Lung (tissue), 11 donors: ENCODE measurements at regions not wholly inside any gene's neighbourhood (a gene's known extent, or its start where the extent isn't known, plus 50 kb on each side); places are given as distances from the start of the nearest gene placed in this dataset.

ENCODE experiments used
- ATAC-seq: fragments of 200-7000 bp; cut with Tn5 transposase; one replicate; pipeline ENCODE4 v1.9.1; 2020; ENCODE audit warnings: moderate number of reproducible peaks; ENCODE audit not compliant: insufficient read depth, low FRiP score
- DNase-seq, 3 donors: peaks; one replicate each; pipeline ENCODE4 v3.0.0-alpha.2; 2013 to 2017
- H3K27ac ChIP-seq, 2 donors: one replicate each; pipeline ENCODE4 v1.5.1; 2013; ENCODE audit warnings: mild to moderate bottlenecking in 2 of 2, moderate library complexity in 2 of 2, control low read depth in 1 of 2, inconsistent platforms in 1 of 2, low read depth in 1 of 2, low read length in 1 of 2
- H3K27me3 ChIP-seq, 3 donors: one replicate each; pipeline ENCODE4 v1.5.1; 2013; ENCODE audit warnings: low read length in 2 of 3; ENCODE audit not compliant: control insufficient read depth in 3 of 3, insufficient read depth in 3 of 3
- H3K36me3 ChIP-seq, 4 donors: one replicate each; pipeline ENCODE4 v1.5.1; 2013; ENCODE audit warnings: low read length in 4 of 4, mild to moderate bottlenecking in 1 of 4, moderate library complexity in 1 of 4; ENCODE audit not compliant: control insufficient read depth in 4 of 4, insufficient read depth in 4 of 4
- H3K4me1 ChIP-seq, 5 donors: one replicate each; pipeline ENCODE4 v1.5.1; 2013; ENCODE audit warnings: low read length in 5 of 5, mild to moderate bottlenecking in 2 of 5, moderate library complexity in 1 of 5; ENCODE audit not compliant: control insufficient read depth in 5 of 5, insufficient read depth in 5 of 5
- H3K4me3 ChIP-seq: one replicate; pipeline ENCODE4 v1.5.1; 2013; ENCODE audit warnings: mild to moderate bottlenecking, control low read depth, moderate library complexity
- H3K9ac ChIP-seq, 2 donors: one replicate each; pipeline ENCODE4 v1.5.1; 2013; ENCODE audit warnings: low read length in 2 of 2, control low read depth in 1 of 2; ENCODE audit not compliant: insufficient read depth in 1 of 2
- H3K9me3 ChIP-seq, 4 donors: one replicate each; pipeline ENCODE4 v1.5.1; 2013; ENCODE audit warnings: low read length in 3 of 4, mild to moderate bottlenecking in 1 of 4, moderate library complexity in 1 of 4; ENCODE audit not compliant: control insufficient read depth in 4 of 4, insufficient read depth in 3 of 4
- CTCF ChIP-seq: IDR thresholded peaks from 2 replicates; pipeline ENCODE4 v1.5.1; 2012; ENCODE audit warnings: mild to moderate bottlenecking; ENCODE audit errors: control extremely low read depth, extremely low read depth
- WGBS, 2 donors: extraction: QIAGEN DNeasy Blood & Tissue Kit; methylation state at CpG; one replicate each; pipeline ENCODE4 v1.1.7; 2013; 5-methylcytosine and 5-hydroxymethylcytosine counted together
- donor health status: control.
- donor health status: control.
- donor health status: Bipolar disorder and iron deficiency.
- donor health status: healthy.
- donor health status: DM: yes; HTN: yes; CAD: no.

- Histone ChIP-seq H3K9ac (no peak overlapping the region), H3K27ac (no peak overlapping the region), H3K27me3 (no peaks in the 10 kb centered on the region), H3K9me3 (no peaks in the 10 kb centered on the region), H3K4me3 (no peak overlapping the region), H3K36me3 (no peaks in the 10 kb centered on the region), H3K4me1 (peaks cover 0 to 6% (median 0%) of the 10 kb centered on the region in 5 donors)
- 33 to 40% methylated on average over 5 of the region's 5 CpGs for WGBS, 2 donors
- no peak for TF ChIP-seq CTCF
- DNase-seq: peak; percentile 23 to 75 (median 62)
- peak; percentile 55 for ATAC-seq
Observed at GRCh38 chr7:24477398-24478136, 95.7 kb upstream of the PALS2 start.

DNA sequence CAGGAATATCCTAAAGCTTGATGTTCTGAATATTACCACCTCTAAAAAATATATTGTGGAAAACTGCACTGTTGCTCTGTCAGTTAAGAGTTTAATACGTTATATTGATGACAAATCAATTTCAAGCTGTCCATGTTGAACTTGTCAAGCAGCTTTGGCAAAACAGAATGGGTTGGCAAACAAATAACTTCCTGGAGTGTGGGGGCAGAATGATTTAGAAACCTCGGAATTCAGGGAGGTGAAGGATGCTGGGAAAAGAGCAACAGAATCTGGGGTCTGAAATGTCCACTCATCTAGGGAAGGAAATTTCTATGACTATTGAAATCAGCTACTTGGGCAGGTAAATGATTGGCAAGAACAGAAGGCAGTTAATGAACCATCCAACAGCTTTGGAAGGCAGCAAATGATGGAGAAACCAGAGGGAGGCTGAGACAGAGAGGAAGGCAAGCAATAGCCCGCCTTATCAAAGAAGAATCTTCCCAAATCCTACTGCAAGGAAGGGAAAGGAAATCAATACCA lies 95.1 kb upstream of the PALS2 start:
- WGBS, 2 donors: 42 to 49% methylated on average over 3 of the region's 3 CpGs
- Histone ChIP-seq H3K9ac (no peak overlapping the region), H3K9me3 (no peaks in the 10 kb centered on the region), H3K36me3 (no peaks in the 10 kb centered on the region), H3K4me1 (peaks cover 0 to 6% (median 0%) of the 10 kb centered on the region in 5 donors), H3K27ac (no peak overlapping the region), H3K27me3 (no peaks in the 10 kb centered on the region), H3K4me3 (no peak overlapping the region)
- TF ChIP-seq CTCF: no peak
- no peak for DNase-seq
- ATAC-seq: no peak

- Histone ChIP-seq H3K4me3 (no peak overlapping the region), H3K27me3 (no peaks in the 10 kb centered on the region)
- DNase-seq: no peak
Observed at GRCh38 chr7:24480501-24480900, 92.8 kb upstream of the PALS2 start.

More at GRCh38 chr7:24480501-24480900, 92.8 kb upstream of the PALS2 start:
- H3K4me1 ChIP-seq: peaks cover 0 to 3% (median 0%) of the 10 kb centered on the region in 5 donors
- ATAC-seq: no peak
- no peak overlapping the region for H3K27ac ChIP-seq
- TF ChIP-seq CTCF: no peak
- H3K36me3 ChIP-seq: no peaks in the 10 kb centered on the region
- no peak overlapping the region for H3K9ac ChIP-seq
- H3K9me3 ChIP-seq: no peaks in the 10 kb centered on the region
- WGBS, 2 donors: 77 to 82% methylated on average over 5 of the region's 5 CpGs
